ENCODE measurements at regions not wholly inside any gene's neighbourhood (a gene's known extent, or its start where the extent isn't known, plus 50 kb on each side); places are given as distances from the start of the nearest gene placed in this dataset.
A peak's percentile ranks its signal among the peaks of the same experiment; 100 is the strongest.

- Histone ChIP-seq H3K27ac (ENCODE audit: low read depth, low read length) (no peak overlapping the region), H3K4me1 (ENCODE audit: control insufficient read depth, insufficient read depth, low read length) (no peaks in the 10 kb centered on the region), H3K4me3 (ENCODE audit: low read length) (no peak overlapping the region), H3K27me3 (ENCODE audit: control insufficient read depth, insufficient read depth, low read length, poor library complexity, severe bottlenecking) (no peaks in the 10 kb centered on the region), H3K9ac (ENCODE audit: extremely low read depth, low read length, poor library complexity, severe bottlenecking) (no peak overlapping the region), H3K36me3 (ENCODE audit: control insufficient read depth, insufficient read depth, low read length) (no peaks in the 10 kb centered on the region), H3K9me3 (ENCODE audit: control insufficient read depth, low read length) (no peaks in the 10 kb centered on the region)
- no peaks in the 10 kb centered on the region for H3K4me1 Mint-ChIP-seq
- no peak overlapping the region for H3K27ac Mint-ChIP-seq
- no peaks in the 10 kb centered on the region for H3K36me3 Mint-ChIP-seq (ENCODE audit: low read depth)
- TF ChIP-seq, protein P1, sequence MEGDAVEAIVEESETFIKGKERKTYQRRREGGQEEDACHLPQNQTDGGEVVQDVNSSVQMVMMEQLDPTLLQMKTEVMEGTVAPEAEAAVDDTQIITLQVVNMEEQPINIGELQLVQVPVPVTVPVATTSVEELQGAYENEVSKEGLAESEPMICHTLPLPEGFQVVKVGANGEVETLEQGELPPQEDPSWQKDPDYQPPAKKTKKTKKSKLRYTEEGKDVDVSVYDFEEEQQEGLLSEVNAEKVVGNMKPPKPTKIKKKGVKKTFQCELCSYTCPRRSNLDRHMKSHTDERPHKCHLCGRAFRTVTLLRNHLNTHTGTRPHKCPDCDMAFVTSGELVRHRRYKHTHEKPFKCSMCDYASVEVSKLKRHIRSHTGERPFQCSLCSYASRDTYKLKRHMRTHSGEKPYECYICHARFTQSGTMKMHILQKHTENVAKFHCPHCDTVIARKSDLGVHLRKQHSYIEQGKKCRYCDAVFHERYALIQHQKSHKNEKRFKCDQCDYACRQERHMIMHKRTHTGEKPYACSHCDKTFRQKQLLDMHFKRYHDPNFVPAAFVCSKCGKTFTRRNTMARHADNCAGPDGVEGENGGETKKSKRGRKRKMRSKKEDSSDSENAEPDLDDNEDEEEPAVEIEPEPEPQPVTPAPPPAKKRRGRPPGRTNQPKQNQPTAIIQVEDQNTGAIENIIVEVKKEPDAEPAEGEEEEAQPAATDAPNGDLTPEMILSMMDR (conservative IDR thresholded peaks at IDR 0.05), result no peak
- 83% methylated on average over 1 of the region's 2 CpGs; no CpG with 5 or more reads in 1 of the 2 experiments for WGBS, 2 experiments (ENCODE audit: insufficient coverage in 1 of 2, insufficient read length in 1 of 2)
- no peaks in the 10 kb centered on the region for H3K9me3 Mint-ChIP-seq
- H3K27me3 Mint-ChIP-seq (ENCODE audit: insufficient read depth), result peaks cover 12% of the 10 kb centered on the region
- no peak for DNase-seq
- no peak overlapping the region for H3K4me3 Mint-ChIP-seq
These were observed 159.3 kb downstream of the CAND1 start for GRCh38 chr12:67428431-67428830.

- Histone ChIP-seq H3K9me3 (ENCODE audit: control insufficient read depth, low read length) (no peaks in the 10 kb centered on the region), H3K9ac (ENCODE audit: extremely low read depth, low read length, poor library complexity, severe bottlenecking) (no peak overlapping the region), H3K4me3 (ENCODE audit: low read length) (no peak overlapping the region), H3K27me3 (ENCODE audit: control insufficient read depth, insufficient read depth, low read length, poor library complexity, severe bottlenecking) (no peaks in the 10 kb centered on the region), H3K27ac (ENCODE audit: low read depth, low read length) (no peak overlapping the region), H3K36me3 (ENCODE audit: control insufficient read depth, insufficient read depth, low read length) (no peaks in the 10 kb centered on the region), H3K4me1 (ENCODE audit: control insufficient read depth, insufficient read depth, low read length) (no peaks in the 10 kb centered on the region)
- DNase-seq, result no peak
- H3K36me3 Mint-ChIP-seq (ENCODE audit: low read depth), result no peaks in the 10 kb centered on the region
- no peaks in the 10 kb centered on the region for H3K9me3 Mint-ChIP-seq
- WGBS, 2 experiments (ENCODE audit: insufficient coverage in 1 of 2, insufficient read length in 1 of 2), result 87 to 93% methylated on average over 9 of the region's 9 CpGs
- H3K4me1 Mint-ChIP-seq, result no peaks in the 10 kb centered on the region
- no peak overlapping the region for H3K4me3 Mint-ChIP-seq
- TF ChIP-seq, protein P1 (conservative IDR thresholded peaks at IDR 0.05), result peak; percentile 49
- H3K27me3 Mint-ChIP-seq (ENCODE audit: insufficient read depth), result peaks cover 12% of the 10 kb centered on the region
- H3K27ac Mint-ChIP-seq, result no peak overlapping the region
These were observed 161.7 kb downstream of the CAND1 start for GRCh38 chr12:67430708-67431335.

GRCh38 chr12:67431411-67432020 is 162.4 kb downstream of the CAND1 start:
- no peak overlapping the region for H3K27ac Mint-ChIP-seq
- no peak for DNase-seq
- peaks cover 11% of the 10 kb centered on the region for H3K27me3 Mint-ChIP-seq (ENCODE audit: insufficient read depth)
- H3K9me3 Mint-ChIP-seq, result no peaks in the 10 kb centered on the region
- 77% methylated on average over 5 of the region's 6 CpGs; no CpG with 5 or more reads in 1 of the 2 experiments for WGBS, 2 experiments (ENCODE audit: insufficient coverage in 1 of 2, insufficient read length in 1 of 2)
- TF ChIP-seq, protein P1 (conservative IDR thresholded peaks at IDR 0.05), result no peak
- H3K4me1 Mint-ChIP-seq, result no peaks in the 10 kb centered on the region
- no peak overlapping the region for H3K4me3 Mint-ChIP-seq
- no peak overlapping the region for H3K9ac ChIP-seq (ENCODE audit: extremely low read depth, low read length, poor library complexity, severe bottlenecking)
- H3K4me3 ChIP-seq (ENCODE audit: low read length), result no peak overlapping the region
- H3K4me1 ChIP-seq (ENCODE audit: control insufficient read depth, insufficient read depth, low read length), result no peaks in the 10 kb centered on the region
- no peak overlapping the region for H3K27ac ChIP-seq (ENCODE audit: low read depth, low read length)
- H3K36me3 Mint-ChIP-seq (ENCODE audit: low read depth), result no peaks in the 10 kb centered on the region
- no peaks in the 10 kb centered on the region for H3K27me3 ChIP-seq (ENCODE audit: control insufficient read depth, insufficient read depth, low read length, poor library complexity, severe bottlenecking)
- no peaks in the 10 kb centered on the region for H3K9me3 ChIP-seq (ENCODE audit: control insufficient read depth, low read length)
- H3K36me3 ChIP-seq (ENCODE audit: control insufficient read depth, insufficient read depth, low read length), result no peaks in the 10 kb centered on the region

Measured in endodermal cell (in vitro differentiated cells).